ENCODE measurements at regions not wholly inside any gene's neighbourhood (a gene's known extent, or its start where the extent isn't known, plus 50 kb on each side); places are given as distances from the start of the nearest gene placed in this dataset.

GRCh38 chr20:52820641-52821292 is 151.4 kb upstream of the TSHZ2 start:
- no peak for DNase-seq (ENCODE audit: low read depth in 3 of 3, low spot score in 1 of 3)

- DNase-seq (ENCODE audit: low read depth in 3 of 3, low spot score in 1 of 3), result no peak
Observed at GRCh38 chr20:52818491-52818890, 153.7 kb upstream of the TSHZ2 start.

- DNase-seq (ENCODE audit: low read depth in 3 of 3, low spot score in 1 of 3), result no peak
Observed at GRCh38 chr20:52817981-52818380, 154.2 kb upstream of the TSHZ2 start.

GRCh38 chr20:52817511-52817910 is 154.6 kb upstream of the TSHZ2 start:
- DNase-seq (ENCODE audit: low read depth in 3 of 3, low spot score in 1 of 3), result no peak

GRCh38 chr20:52814371-52814770 is 157.8 kb upstream of the TSHZ2 start:
- DNase-seq (ENCODE audit: low read depth in 3 of 3, low spot score in 1 of 3), result no peak

- DNase-seq (ENCODE audit: low read depth in 3 of 3, low spot score in 1 of 3), result no peak
Observed at GRCh38 chr20:52812231-52812847, 159.8 kb upstream of the TSHZ2 start.

- DNase-seq (ENCODE audit: low read depth in 3 of 3, low spot score in 1 of 3), result no peak
Observed at GRCh38 chr20:52809003-52809402, 163.2 kb upstream of the TSHZ2 start.

- no peak for DNase-seq (ENCODE audit: low read depth in 3 of 3, low spot score in 1 of 3)
Observed at GRCh38 chr20:52806918-52807317, 165.2 kb upstream of the TSHZ2 start.

- no peak for DNase-seq (ENCODE audit: low read depth in 3 of 3, low spot score in 1 of 3)
Observed at GRCh38 chr20:52805843-52806242, 166.3 kb upstream of the TSHZ2 start.

- DNase-seq (ENCODE audit: low read depth in 3 of 3, low spot score in 1 of 3), result no peak
Observed at GRCh38 chr20:52805296-52805571, 166.9 kb upstream of the TSHZ2 start.

- no peak for DNase-seq (ENCODE audit: low read depth in 3 of 3, low spot score in 1 of 3)
Observed at GRCh38 chr20:52804497-52805295, 167.5 kb upstream of the TSHZ2 start.

- DNase-seq (ENCODE audit: low read depth in 3 of 3, low spot score in 1 of 3), result no peak
Observed at GRCh38 chr20:52801628-52802006, 170.5 kb upstream of the TSHZ2 start.

- no peak for DNase-seq (ENCODE audit: low read depth in 3 of 3, low spot score in 1 of 3)
Observed at GRCh38 chr20:52800734-52801627, 171.2 kb upstream of the TSHZ2 start.

- DNase-seq (ENCODE audit: low read depth in 3 of 3, low spot score in 1 of 3), result no peak
Observed at GRCh38 chr20:52799130-52799529, 173.0 kb upstream of the TSHZ2 start.

- no peak for DNase-seq (ENCODE audit: low read depth in 3 of 3, low spot score in 1 of 3)
Observed at GRCh38 chr20:52798124-52798523, 174.0 kb upstream of the TSHZ2 start.

GRCh38 chr20:52794853-52795252 is 177.3 kb upstream of the TSHZ2 start:
- no peak for DNase-seq (ENCODE audit: low read depth in 3 of 3, low spot score in 1 of 3)

- no peak for DNase-seq (ENCODE audit: low read depth in 3 of 3, low spot score in 1 of 3)
Observed at GRCh38 chr20:52793339-52793963, 178.7 kb upstream of the TSHZ2 start.

GRCh38 chr20:52791091-52791490 is 181.1 kb upstream of the TSHZ2 start:
- DNase-seq (ENCODE audit: low read depth in 3 of 3, low spot score in 1 of 3), result no peak

- DNase-seq (ENCODE audit: low read depth in 3 of 3, low spot score in 1 of 3), result no peak
Observed at GRCh38 chr20:52789716-52790115, 182.4 kb upstream of the TSHZ2 start.

- DNase-seq (ENCODE audit: low read depth in 3 of 3, low spot score in 1 of 3), result no peak
Observed at GRCh38 chr20:52787962-52788361, 184.2 kb upstream of the TSHZ2 start.

- DNase-seq (ENCODE audit: low read depth in 3 of 3, low spot score in 1 of 3), result no peak
Observed at GRCh38 chr20:52787216-52787615, 184.9 kb upstream of the TSHZ2 start.

Measured in stimulated activated CD4-positive, alpha-beta T cell treated with anti-CD3 and anti-CD28 coated beads, TNF-alpha, amount 100 ng/mL, for 1 hour (primary cell).